Fibroblast of villous mesenchyme (primary cell): ENCODE measurements at regions not wholly inside any gene's neighbourhood (a gene's known extent, or its start where the extent isn't known, plus 50 kb on each side); places are given as distances from the start of the nearest gene placed in this dataset.

Experiments
- DNase-seq: peaks from one replicate; pipeline ENCODE4 v3.0.0-alpha.2; 2010; ENCODE audit warnings: low read depth
- H3K4me3 ChIP-seq: 2 replicates; pipeline ENCODE4 v1.5.1; 2011; ENCODE audit warnings: low read depth, mild to moderate bottlenecking, low read length
- TF ChIP-seq, protein P1 (sequence below): IDR thresholded peaks from 2 replicates; pipeline ENCODE4 v1.5.1; 2012; ENCODE audit warnings: low read depth, mild to moderate bottlenecking, low read length; ENCODE audit not compliant: insufficient read depth

GRCh38 chr14:40576880-40577478, 1029.7 kb upstream of the LRFN5 start:
- DNase-seq = no peak
- H3K4me3 ChIP-seq = no peak overlapping the region
- TF ChIP-seq, protein P1, sequence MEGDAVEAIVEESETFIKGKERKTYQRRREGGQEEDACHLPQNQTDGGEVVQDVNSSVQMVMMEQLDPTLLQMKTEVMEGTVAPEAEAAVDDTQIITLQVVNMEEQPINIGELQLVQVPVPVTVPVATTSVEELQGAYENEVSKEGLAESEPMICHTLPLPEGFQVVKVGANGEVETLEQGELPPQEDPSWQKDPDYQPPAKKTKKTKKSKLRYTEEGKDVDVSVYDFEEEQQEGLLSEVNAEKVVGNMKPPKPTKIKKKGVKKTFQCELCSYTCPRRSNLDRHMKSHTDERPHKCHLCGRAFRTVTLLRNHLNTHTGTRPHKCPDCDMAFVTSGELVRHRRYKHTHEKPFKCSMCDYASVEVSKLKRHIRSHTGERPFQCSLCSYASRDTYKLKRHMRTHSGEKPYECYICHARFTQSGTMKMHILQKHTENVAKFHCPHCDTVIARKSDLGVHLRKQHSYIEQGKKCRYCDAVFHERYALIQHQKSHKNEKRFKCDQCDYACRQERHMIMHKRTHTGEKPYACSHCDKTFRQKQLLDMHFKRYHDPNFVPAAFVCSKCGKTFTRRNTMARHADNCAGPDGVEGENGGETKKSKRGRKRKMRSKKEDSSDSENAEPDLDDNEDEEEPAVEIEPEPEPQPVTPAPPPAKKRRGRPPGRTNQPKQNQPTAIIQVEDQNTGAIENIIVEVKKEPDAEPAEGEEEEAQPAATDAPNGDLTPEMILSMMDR = no peak

DNA sequence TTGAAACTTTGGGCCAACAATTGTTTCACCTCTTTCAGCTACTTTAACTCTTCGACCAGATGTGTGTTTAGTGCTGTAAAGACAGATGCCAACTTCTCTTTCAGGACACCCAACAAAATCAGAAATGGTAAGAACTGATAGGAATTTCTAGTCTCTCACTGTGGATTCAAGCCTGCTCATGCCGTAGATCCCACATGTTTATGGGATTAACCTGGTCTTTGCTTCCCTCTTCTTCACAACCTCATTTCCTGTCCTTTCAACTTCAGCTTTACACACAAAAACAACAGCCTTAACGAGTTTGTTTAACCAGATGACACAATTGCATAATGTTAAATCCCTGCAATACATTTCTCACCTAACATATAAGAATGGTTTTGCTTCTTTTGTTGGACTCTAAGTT, 1031.9 kb upstream of the LRFN5 start:
- TF ChIP-seq, protein P1 = no peak
- DNase-seq = no peak
- no peak overlapping the region for H3K4me3 ChIP-seq

GRCh38 chr14:40525314-40525713, 1081.4 kb upstream of the LRFN5 start:
- no peak overlapping the region for H3K4me3 ChIP-seq
- TF ChIP-seq, protein P1 = no peak
- no peak for DNase-seq

DNA sequence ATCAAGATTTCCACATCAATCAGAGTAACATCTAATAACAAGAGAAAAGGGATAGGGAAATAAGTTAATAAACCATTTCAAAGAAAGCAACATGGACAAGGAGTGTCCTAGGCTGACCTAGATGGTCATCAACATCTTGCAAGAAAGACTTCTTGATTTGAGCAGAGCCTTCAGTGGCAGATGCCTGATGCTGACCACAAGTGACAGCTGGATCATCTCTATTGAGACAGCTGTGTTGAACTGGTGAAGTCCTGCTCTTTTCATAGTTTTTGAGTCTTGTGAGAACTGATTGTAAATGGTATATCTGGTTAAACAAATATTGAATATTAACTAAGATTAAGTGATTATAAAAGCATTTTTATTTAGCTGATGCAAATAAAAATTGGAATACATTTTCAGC, 1083.6 kb upstream of the LRFN5 start:
- no peak for DNase-seq
- TF ChIP-seq, protein P1 = no peak
- no peak overlapping the region for H3K4me3 ChIP-seq

DNA sequence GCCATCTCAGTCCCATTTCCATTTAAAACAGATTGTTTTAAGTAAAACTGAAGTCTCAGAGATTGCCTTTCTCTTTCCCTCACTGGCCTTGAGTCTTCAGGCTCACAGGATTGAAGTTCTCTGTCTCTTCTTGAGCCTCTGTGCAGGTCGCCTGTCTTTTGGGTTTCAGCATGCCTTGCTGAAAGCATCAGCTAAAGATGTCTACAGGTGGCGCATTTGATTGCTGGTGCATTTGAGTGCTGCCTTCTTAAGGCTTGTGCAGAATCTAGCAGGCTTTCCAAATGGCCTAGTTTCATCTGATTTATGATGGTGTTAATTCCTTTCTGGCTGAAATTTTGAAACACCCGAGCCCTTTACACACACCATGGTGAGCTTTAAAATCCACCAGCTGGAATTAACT, 1062.2 kb upstream of the FBXO33 start:
- H3K4me3 ChIP-seq = no peak overlapping the region
- TF ChIP-seq, protein P1 = no peak
- no peak for DNase-seq

DNA sequence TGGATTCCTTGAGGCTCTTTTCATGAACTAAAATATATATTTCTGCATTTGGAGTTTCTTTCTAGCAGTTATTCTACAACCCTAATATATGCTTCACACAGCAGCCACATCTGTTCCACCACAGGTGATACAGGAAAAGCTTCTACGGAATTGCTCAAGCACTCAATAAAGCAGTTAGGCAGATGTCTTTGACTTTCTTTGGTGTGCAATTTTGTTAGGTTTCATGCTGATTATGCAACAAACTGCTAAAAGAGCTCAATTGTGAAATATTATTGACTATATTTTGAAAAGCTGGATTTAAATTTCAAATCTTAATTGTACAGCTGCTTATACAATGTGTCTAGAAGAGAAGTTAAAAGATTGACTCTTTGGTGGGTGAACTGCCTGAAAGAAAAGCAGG, 1055.6 kb upstream of the FBXO33 start:
- H3K4me3 ChIP-seq = no peak overlapping the region
- TF ChIP-seq, protein P1 = no peak
- no peak for DNase-seq

DNA sequence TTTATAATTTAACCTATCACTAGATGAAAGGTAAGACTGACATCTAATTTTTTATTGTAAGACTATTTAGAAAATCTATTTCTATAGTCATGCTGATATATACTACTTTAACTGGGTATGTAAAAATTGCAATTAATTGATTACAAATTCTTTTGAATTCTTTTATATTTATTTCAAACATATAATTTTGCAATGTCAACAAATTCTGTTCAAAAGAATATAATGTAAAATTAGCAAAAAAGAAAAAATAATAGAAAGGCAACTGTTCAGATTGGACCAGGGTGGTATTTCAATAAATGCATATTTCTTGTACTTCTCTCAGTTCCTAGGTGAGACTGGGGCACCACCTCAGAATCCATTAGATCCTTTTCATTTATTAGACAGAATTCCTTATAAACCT, 1053.5 kb upstream of the FBXO33 start:
- H3K4me3 ChIP-seq = no peak overlapping the region
- no peak for DNase-seq
- TF ChIP-seq, protein P1 = no peak
